Activated B cell treated with CpG ODN at 0.5 μM for 24 hours (primary cell): ENCODE measurements at regions not wholly inside any gene's neighbourhood (a gene's known extent, or its start where the extent isn't known, plus 50 kb on each side); places are given as distances from the start of the nearest gene placed in this dataset.

Experiments used
- ATAC-seq: fragments of 200-7000 bp; cut with Tn5 transposase; one replicate; pipeline ENCODE4 v1.10.0; 2021; ENCODE audit warnings: low read depth, mild to moderate bottlenecking, moderate library complexity
- CTCF ChIA-PET: fragments of 350-600 bp; sonication (Branson Sonifier 250); formaldehyde crosslinking; loops from one replicate; lab custom pipeline; 2021; ENCODE audit warnings: antibody characterized with exemption; lab: Charles Lee
- POLR2A ChIA-PET: fragments of 350-600 bp; sonication (Branson Sonifier 250); formaldehyde crosslinking; loops from one replicate; lab custom pipeline; 2021; ENCODE audit warnings: antibody characterized with exemption; lab: Charles Lee
- DNase-seq: peaks from one replicate; pipeline ENCODE4 v3.0.0; 2022
- H3K27ac Mint-ChIP-seq: one replicate; pipeline ENCODE4 v1.8.0; 2020; ENCODE audit warnings: mixed read lengths
- H3K27me3 Mint-ChIP-seq: one replicate; pipeline ENCODE4 v1.8.0; 2021; ENCODE audit warnings: mixed read lengths
- H3K36me3 Mint-ChIP-seq: one replicate; pipeline ENCODE4 v1.8.0; 2021; ENCODE audit warnings: low read depth, mixed read lengths
- H3K4me1 Mint-ChIP-seq: one replicate; pipeline ENCODE4 v1.8.0; 2021; ENCODE audit warnings: mixed read lengths
- H3K4me3 Mint-ChIP-seq: one replicate; pipeline ENCODE4 v1.8.0; 2020; ENCODE audit warnings: mild to moderate bottlenecking, mixed read lengths
- H3K9me3 Mint-ChIP-seq: one replicate; pipeline ENCODE4 v1.8.0; 2020; ENCODE audit warnings: mixed read lengths
- CTCF ChIP-seq: fragments of 200-600 bp; IDR thresholded peaks from one replicate; pipeline ENCODE4 v1.8.0; 2022; ENCODE audit warnings: antibody characterized with exemption, mild to moderate bottlenecking
- intact Hi-C: fragments of 100-400 bp; cut with micrococcal nuclease; formaldehyde crosslinking; loops from one replicate; pipeline ENCODE4 v1.15.1; 2024

DNA sequence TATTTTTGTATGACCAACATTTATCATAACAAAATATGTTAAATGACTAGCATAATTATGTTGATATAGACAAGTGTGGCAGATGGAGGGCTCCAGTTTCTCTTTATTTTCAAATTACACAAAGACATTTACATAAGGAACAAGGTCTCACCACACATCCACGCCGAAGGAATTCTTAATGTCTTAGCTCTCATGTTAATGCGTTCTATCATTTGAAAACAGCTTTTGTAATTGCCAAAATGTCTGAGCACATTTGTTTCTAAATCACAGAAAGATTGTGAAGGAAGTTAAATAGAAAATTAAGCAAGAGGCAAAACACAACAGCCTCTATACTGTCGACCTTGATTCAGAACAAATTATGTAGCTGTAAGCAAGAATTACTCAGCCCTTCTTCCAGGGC is 223.0 kb upstream of the NR5A2 start:
- ATAC-seq: no peak
- intact Hi-C loops: no loop called here
- Mint-ChIP-seq H3K4me3 (no peak overlapping the region), H3K27me3 (peaks cover 11% of the 10 kb centered on the region), H3K36me3 (no peaks in the 10 kb centered on the region), H3K27ac (no peak overlapping the region), H3K9me3 (no peaks in the 10 kb centered on the region), H3K4me1 (no peaks in the 10 kb centered on the region)
- no peak for DNase-seq
- ChIA-PET POLR2A (no interaction called here), CTCF (no interaction called here)
- TF ChIP-seq CTCF: no peak

DNA sequence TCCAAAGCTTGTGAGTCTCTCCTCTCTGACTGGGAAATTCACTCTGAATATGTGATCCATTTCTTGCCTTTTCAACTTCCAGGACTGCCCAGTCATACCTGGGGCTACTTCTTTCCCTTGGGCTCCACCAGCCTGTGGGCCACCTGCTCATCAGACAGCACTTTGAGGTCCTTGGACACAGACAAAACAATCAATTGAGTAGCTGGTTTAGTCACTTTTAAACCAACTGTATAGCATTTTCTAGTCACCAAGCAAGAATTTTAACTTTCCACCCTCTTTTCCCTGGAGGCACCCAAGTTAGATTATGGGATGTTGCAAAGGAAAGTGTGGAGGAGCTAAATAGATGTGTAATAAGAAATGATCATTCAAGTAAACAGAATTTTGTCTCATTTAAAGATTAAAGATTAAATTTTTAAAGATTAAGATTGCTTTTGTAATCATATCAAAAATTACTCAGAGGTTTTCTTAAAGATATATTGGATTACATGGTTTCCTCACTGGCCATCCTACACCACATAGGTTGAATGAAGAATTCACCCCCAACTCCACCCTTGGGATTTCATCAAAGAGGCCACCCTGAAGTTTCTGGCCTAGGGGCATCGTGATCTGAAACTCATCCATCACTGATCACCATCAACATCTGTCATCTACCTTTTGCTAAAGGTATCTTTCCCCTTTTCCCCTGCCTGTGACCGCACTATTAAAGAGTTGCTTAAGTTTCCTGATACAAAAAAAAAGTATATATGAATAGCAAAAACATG is 219.2 kb upstream of the NR5A2 start:
- Mint-ChIP-seq H3K36me3 (no peaks in the 10 kb centered on the region), H3K27ac (no peak overlapping the region), H3K9me3 (no peaks in the 10 kb centered on the region), H3K27me3 (peaks cover 10% of the 10 kb centered on the region), H3K4me3 (no peak overlapping the region), H3K4me1 (no peaks in the 10 kb centered on the region)
- ATAC-seq (no peak), DNase-seq (no peak)
- ChIA-PET CTCF (no interaction called here), POLR2A (no interaction called here)
- TF ChIP-seq CTCF: no peak
- intact Hi-C loops: no loop called here

DNA sequence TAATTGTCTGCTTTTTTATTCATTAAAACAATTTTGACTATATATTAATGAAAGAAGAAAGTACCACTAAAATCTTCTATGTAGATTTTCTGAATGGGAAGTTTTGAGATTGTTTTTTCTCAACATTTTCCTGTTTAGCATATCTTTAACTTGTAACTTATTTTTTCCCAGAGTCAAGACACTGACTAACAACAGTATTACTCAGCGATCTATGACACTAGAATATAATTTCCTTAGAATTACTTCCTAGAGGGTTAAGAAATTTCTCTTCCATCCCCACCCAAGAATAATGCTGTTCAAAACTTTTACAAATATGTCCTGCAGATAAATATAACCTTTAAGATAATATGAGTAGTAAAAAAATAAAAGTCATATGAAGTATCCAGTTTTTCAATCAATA is 218.2 kb upstream of the NR5A2 start:
- Mint-ChIP-seq H3K36me3 (no peaks in the 10 kb centered on the region), H3K27ac (no peak overlapping the region), H3K27me3 (peaks cover 15% of the 10 kb centered on the region), H3K9me3 (no peaks in the 10 kb centered on the region), H3K4me3 (no peak overlapping the region), H3K4me1 (no peaks in the 10 kb centered on the region)
- ATAC-seq: no peak
- intact Hi-C loops: no loop called here
- no peak for TF ChIP-seq CTCF
- no peak for DNase-seq
- POLR2A ChIA-PET: no interaction called here
- CTCF ChIA-PET: no interaction called here

DNA sequence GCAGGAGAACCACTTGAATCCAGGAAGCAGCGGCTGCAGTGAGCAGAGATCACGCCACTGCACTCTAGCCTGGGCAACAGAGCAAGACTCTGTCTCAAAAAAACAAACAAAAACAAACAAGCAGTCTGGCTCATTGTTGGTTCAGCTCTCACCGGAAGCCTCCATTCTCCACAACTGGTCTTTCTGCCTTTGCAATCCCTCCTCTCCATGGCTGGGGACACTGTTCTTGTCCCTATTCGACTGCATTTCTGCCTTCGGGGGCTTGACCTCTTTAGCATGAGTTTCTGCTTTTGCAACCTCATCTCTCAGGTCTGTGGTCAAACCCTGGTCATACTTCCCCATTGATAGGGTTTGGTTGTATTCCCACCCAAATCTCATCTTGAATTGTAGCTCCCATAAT is 216.3 kb upstream of the NR5A2 start:
- ChIA-PET POLR2A (no interaction called here), CTCF (no interaction called here)
- no peak for ATAC-seq
- no peak for TF ChIP-seq CTCF
- no peak for DNase-seq
- no peaks in the 10 kb centered on the region for H3K36me3 Mint-ChIP-seq
- H3K9me3 Mint-ChIP-seq: peaks cover 3% of the 10 kb centered on the region
- H3K4me3 Mint-ChIP-seq: no peak overlapping the region
- no peak overlapping the region for H3K27ac Mint-ChIP-seq
- intact Hi-C loops: no loop called here
- H3K4me1 Mint-ChIP-seq: no peaks in the 10 kb centered on the region
- H3K27me3 Mint-ChIP-seq: peaks cover 12% of the 10 kb centered on the region

GRCh38 chr1:199813198-199813597 is 214.3 kb upstream of the NR5A2 start:
- Mint-ChIP-seq H3K27me3 (peaks cover 10% of the 10 kb centered on the region), H3K4me1 (no peaks in the 10 kb centered on the region), H3K27ac (no peak overlapping the region), H3K4me3 (no peak overlapping the region), H3K36me3 (no peaks in the 10 kb centered on the region), H3K9me3 (peaks cover 3% of the 10 kb centered on the region)
- no peak for ATAC-seq
- no peak for DNase-seq
- TF ChIP-seq CTCF: no peak
- ChIA-PET CTCF (no interaction called here), POLR2A (no interaction called here)
- intact Hi-C loops: no loop called here
